Activated T-cell treated with anti-CD3 and anti-CD28 coated beads for 24 hours (primary cell): ENCODE measurements at regions not wholly inside any gene's neighbourhood (a gene's known extent, or its start where the extent isn't known, plus 50 kb on each side); places are given as distances from the start of the nearest gene placed in this dataset.
"Not testable (repeated sequence)": the region's sequence is repeated elsewhere in the genome, so short reads cannot be mapped to it uniquely, and the experiment has no call there.

Experiments used
- DNase-seq: peaks from one replicate; pipeline ENCODE4 v3.0.0-alpha.2; 2020; ENCODE audit warnings: low read depth

- peak; percentile 23 for DNase-seq
Measured at GRCh38 chr12:62192180-62192902, 67.9 kb upstream of the USP15 start.

- no peak for DNase-seq
Measured at GRCh38 chr12:62192903-62193250, 67.3 kb upstream of the USP15 start.

DNA sequence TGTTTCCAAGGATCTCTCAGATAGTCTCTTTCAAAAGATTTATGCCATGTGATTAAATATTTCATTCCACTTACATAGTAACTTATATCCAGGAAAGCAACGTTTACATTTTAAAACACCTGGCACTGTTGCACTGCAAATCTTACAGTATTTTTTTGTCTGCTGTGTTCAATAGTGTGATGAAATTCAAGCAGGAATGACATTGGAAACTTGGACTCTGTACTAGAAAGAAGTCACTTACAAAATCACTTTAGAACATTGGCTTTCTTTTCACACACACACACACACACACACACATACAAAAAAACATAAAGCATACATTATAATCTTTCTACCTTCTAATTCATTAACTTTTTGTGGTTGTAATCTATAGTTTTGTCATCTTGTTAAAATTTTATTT is 66.2 kb upstream of the USP15 start:
- no peak for DNase-seq

GRCh38 chr12:62194616-62195015 is 65.6 kb upstream of the USP15 start:
- no peak for DNase-seq

DNA sequence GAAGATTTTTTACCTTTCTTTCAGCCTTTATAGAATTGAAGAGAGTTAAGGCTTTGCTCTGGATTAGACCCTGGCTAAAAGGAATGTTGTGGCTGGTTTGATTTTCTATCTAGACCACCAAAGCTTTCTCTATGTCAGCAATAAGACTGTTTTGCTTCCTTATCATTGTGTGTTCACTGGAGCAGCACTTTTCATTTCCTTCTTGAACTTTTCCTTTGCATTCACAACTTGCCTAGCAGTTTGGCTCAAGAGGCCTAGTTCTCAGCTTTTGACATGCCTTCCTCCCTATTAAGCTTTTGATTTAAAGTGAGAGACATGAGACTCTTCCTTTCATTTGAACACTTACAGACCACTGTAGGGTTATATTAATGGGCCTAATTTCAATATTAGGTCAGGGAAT is 64.1 kb upstream of the USP15 start:
- DNase-seq, result no peak

DNA sequence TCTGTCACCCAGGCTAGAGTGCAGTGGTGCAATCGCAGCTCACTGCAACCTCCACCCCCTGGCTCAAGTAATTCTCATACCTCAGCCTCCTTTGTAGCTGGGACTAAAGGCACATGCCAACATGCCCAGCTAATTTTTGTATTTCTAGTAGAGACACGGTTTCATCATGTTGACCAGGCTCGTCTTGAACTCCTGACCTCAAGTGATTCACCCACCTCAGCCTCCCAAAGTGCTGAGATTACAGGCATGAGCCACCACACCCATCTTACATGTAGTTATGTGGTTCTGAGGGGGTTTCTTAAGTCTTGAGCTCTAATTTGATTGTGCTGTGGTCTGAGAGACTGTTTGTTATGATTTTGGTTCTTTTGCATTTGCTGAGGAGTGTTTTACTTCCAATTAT is 57.3 kb upstream of the USP15 start:
- not testable (repeated sequence) for DNase-seq

GRCh38 chr12:62205346-62205745 is 54.9 kb upstream of the USP15 start:
- no peak for DNase-seq

DNA sequence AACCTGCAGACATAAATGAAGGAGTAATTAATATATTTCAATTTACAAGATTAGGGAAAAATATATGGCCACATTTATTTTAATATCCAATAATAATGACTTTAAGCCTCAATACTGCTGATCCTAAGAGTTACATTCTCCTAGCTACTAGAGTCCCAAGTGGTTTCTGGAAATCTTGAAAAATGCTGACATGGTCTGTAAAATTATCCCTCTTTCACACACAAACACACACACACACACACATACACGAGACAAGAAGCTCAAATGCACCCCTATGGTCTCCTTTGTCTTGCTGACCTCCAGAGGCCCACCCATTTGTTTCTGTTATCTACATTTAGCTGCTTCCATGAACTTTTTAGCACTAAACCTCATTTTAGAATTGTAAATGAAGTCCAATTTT is 53.0 kb upstream of the USP15 start:
- DNase-seq, result no peak
